Type B pancreatic cell (in vitro differentiated cells): ENCODE measurements at regions not wholly inside any gene's neighbourhood (a gene's known extent, or its start where the extent isn't known, plus 50 kb on each side); places are given as distances from the start of the nearest gene placed in this dataset.
A peak's percentile ranks its signal among the peaks of the same experiment; 100 is the strongest.

ENCODE experiments used
- DNase-seq: peaks from one replicate; pipeline ENCODE4 v3.0.0; 2021; ENCODE audit warnings: mixed read lengths; ENCODE audit not compliant: unreplicated experiment; ENCODE audit errors: extremely low spot score
- H3K27ac Mint-ChIP-seq: 2 replicates; pipeline ENCODE4 v1.8.0; 2021; ENCODE audit warnings: mild to moderate bottlenecking, mixed read lengths
- H3K27me3 Mint-ChIP-seq: 2 replicates; pipeline ENCODE4 v1.8.0; 2021; ENCODE audit warnings: mixed read lengths
- H3K36me3 Mint-ChIP-seq: 2 replicates; pipeline ENCODE4 v1.8.0; 2021; ENCODE audit warnings: mixed read lengths
- H3K4me1 Mint-ChIP-seq: one replicate; pipeline ENCODE4 v1.8.0; 2021; ENCODE audit warnings: mixed read lengths; ENCODE audit not compliant: unreplicated experiment
- H3K4me3 Mint-ChIP-seq: 2 replicates; pipeline ENCODE4 v1.8.0; 2021; ENCODE audit warnings: mild to moderate bottlenecking, mixed read lengths
- H3K9me3 Mint-ChIP-seq: 2 replicates; pipeline ENCODE4 v1.8.0; 2021; ENCODE audit warnings: mixed read lengths
- TF ChIP-seq, protein P1 (sequence below): fragments of 200-600 bp; sonication (generic); conservative IDR thresholded peaks from 2 replicates; pipeline ENCODE4 v1.5.0; 2021; ENCODE audit warnings: antibody characterized with exemption, mild to moderate bottlenecking

DNA sequence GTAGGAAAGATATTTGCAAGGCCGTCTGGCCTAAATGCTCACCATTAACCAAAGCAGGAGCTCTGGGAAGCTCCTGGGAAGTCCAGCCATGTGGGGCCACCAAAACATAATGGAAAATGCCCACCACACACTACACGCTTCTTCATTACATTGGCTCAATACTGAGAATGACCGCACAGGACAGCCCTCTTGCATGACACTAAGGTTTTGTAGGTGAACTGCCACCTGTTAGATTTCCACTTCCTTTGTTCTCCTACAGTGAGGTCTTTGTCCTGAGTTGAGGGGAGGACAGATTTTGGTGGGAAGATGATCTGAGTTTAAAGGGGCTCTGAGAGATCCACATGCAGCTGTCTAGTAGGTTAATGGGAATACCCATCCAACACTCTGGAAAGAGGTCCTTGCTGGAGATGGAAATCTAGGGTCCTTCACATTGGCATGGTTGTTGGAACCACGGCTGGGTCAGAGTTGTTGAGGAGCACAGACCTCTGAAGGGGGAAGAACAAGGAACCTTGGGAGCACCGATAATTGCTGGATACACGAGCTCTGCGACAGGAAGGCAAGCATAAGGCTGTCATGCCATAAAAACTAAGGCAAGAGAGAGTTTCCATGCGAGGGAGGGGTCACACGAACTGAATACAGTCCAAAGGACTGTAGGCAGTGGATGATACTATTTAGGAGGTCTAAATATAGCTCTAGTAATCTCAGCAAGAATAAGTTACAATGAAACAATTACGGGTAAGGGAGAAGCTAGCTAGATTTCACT is 105.5 kb upstream of the IRF2BP2 start:
- TF ChIP-seq, protein P1, sequence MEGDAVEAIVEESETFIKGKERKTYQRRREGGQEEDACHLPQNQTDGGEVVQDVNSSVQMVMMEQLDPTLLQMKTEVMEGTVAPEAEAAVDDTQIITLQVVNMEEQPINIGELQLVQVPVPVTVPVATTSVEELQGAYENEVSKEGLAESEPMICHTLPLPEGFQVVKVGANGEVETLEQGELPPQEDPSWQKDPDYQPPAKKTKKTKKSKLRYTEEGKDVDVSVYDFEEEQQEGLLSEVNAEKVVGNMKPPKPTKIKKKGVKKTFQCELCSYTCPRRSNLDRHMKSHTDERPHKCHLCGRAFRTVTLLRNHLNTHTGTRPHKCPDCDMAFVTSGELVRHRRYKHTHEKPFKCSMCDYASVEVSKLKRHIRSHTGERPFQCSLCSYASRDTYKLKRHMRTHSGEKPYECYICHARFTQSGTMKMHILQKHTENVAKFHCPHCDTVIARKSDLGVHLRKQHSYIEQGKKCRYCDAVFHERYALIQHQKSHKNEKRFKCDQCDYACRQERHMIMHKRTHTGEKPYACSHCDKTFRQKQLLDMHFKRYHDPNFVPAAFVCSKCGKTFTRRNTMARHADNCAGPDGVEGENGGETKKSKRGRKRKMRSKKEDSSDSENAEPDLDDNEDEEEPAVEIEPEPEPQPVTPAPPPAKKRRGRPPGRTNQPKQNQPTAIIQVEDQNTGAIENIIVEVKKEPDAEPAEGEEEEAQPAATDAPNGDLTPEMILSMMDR: no peak
- no peaks in the 10 kb centered on the region for H3K36me3 Mint-ChIP-seq
- peak overlapping the region; percentile 99 for H3K27ac Mint-ChIP-seq
- H3K4me1 Mint-ChIP-seq: peaks cover 58% of the 10 kb centered on the region
- H3K27me3 Mint-ChIP-seq: no peaks in the 10 kb centered on the region
- H3K9me3 Mint-ChIP-seq: peaks cover 4% of the 10 kb centered on the region
- H3K4me3 Mint-ChIP-seq: peak overlapping the region; percentile 14
- no peak for DNase-seq

DNA sequence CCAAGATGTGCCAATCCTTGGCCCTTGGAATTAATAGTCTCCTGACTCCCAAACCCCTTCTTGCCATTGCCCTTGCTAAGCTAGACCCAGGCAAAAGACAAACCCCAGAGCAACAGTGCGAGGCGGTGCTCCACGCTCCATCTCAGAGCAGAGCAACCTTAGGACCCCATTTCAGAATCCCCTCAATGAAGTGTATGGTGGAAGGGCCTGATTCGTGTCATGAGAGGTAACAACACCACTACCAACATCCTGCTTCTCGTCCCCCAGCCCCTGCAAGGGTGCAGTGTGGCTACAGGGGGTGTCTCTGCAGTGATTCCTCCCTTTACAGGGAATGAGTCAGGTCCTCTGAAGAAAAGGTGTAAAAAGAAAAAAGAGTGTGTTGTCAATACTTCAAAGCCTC is 103.9 kb upstream of the IRF2BP2 start:
- Mint-ChIP-seq H3K27ac (no peak overlapping the region), H3K36me3 (no peaks in the 10 kb centered on the region), H3K4me3 (no peak overlapping the region), H3K4me1 (peaks cover 50% of the 10 kb centered on the region), H3K27me3 (no peaks in the 10 kb centered on the region), H3K9me3 (peaks cover 4% of the 10 kb centered on the region)
- DNase-seq: no peak
- TF ChIP-seq, protein P1: no peak

DNA sequence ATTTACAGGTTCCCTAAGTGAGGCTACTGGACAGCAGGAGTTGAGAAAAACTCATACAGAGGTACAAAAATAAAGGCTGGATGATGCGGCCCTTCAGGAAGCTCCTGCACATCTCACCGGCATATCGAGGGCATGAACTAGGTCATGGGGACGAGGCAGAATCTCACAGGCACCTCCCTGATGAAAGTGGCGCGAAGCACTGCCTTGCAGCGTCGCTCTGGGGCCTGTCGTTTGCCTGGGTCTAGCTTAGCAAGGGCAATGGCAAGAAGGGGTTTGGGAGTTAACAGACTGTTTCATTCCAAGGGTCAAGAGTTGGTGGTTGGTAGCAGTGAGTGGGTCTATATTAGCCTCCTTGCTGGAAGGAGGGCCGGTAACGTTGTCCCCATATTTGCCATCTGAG is 103.5 kb upstream of the IRF2BP2 start:
- Mint-ChIP-seq H3K27me3 (no peaks in the 10 kb centered on the region), H3K27ac (peak overlapping the region; percentile 52), H3K9me3 (peaks cover 4% of the 10 kb centered on the region), H3K4me3 (no peak overlapping the region), H3K36me3 (no peaks in the 10 kb centered on the region), H3K4me1 (peaks cover 51% of the 10 kb centered on the region)
- DNase-seq: no peak
- TF ChIP-seq, protein P1: no peak

DNA sequence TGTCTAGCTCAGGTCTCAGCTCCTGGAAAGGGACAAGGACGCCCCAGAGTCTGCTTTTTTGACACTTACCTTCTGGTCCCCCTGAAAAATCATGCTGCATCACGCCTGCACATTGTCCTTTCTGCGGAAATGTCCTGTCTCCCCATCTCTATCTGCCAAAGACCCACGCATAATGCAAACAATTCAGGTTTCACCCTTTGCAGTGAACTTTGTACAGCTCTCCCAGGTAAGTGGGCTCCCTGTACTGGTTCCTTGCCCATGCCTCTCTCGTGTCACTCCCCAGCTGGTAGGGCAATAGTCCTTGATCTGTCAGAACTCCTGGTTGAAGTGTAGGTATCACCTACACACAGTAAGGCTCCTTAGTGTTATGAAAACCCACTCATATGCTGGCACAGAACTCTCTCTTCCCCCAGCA is 102.9 kb upstream of the IRF2BP2 start:
- peaks cover 46% of the 10 kb centered on the region for H3K4me1 Mint-ChIP-seq
- H3K27me3 Mint-ChIP-seq: no peaks in the 10 kb centered on the region
- H3K27ac Mint-ChIP-seq: peak overlapping the region; percentile 52
- TF ChIP-seq, protein P1: no peak
- peaks cover 4% of the 10 kb centered on the region for H3K9me3 Mint-ChIP-seq
- H3K4me3 Mint-ChIP-seq: no peak overlapping the region
- no peaks in the 10 kb centered on the region for H3K36me3 Mint-ChIP-seq
- no peak for DNase-seq

DNA sequence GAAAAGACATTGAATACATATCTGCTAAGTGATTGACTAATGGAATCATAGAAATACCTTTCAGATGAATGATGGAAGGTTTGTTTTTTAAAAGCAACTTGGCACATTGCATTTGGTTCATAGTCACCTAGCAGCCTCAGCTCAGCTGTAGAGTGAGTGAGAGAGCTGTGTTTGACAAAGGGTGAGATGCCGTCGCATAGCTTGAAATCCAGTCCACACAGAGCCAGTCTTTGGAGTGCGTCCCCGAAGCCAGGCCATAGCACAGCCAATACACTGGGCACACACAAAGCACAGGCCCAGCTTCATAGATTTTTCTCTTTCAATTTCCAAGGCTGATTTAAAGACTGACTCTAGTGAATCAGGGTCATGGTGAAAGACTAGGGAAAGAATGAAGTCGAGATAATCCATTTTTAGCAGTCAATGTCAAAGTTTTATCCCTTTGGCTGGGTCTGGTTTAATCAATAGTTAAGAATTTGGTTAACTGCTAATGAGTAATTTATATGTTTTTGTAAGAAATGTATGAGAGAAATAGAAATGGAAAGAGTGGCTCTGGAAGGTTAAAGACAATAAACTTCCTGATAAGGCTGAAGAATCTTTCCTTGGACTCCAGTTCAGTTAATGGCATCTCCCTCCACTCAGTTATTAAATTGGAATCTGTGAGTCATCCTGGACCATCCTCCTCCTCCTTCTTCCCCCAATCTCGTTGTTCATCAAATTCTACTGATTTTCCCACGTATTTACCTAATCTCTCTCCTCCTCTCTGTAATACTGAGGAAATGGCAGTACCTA is 101.2 kb upstream of the IRF2BP2 start:
- Mint-ChIP-seq H3K4me3 (no peak overlapping the region), H3K36me3 (no peaks in the 10 kb centered on the region), H3K9me3 (peaks cover 4% of the 10 kb centered on the region), H3K4me1 (peaks cover 35% of the 10 kb centered on the region), H3K27ac (peak overlapping the region; percentile 66), H3K27me3 (no peaks in the 10 kb centered on the region)
- DNase-seq: peak; percentile 31
- TF ChIP-seq, protein P1: no peak
